NB4 (cell line): ENCODE measurements at regions not wholly inside any gene's neighbourhood (a gene's known extent, or its start where the extent isn't known, plus 50 kb on each side); places are given as distances from the start of the nearest gene placed in this dataset.

Experiments
- DNase-seq: peaks from one replicate; pipeline ENCODE4 v3.0.0; 2010; ENCODE audit warnings: low read depth
- H3K4me3 ChIP-seq: one replicate; pipeline ENCODE4 v1.5.1; 2011; ENCODE audit warnings: mild to moderate bottlenecking, low read depth, low read length, moderate library complexity
- MYC ChIP-seq: IDR thresholded peaks from 2 replicates; pipeline ENCODE4 v1.6.1; 2011; ENCODE audit warnings: low read depth, low read length
- POLR2A ChIP-seq: IDR thresholded peaks from 2 replicates; pipeline ENCODE4 v1.6.1; 2011; ENCODE audit warnings: mild to moderate bottlenecking; ENCODE audit not compliant: insufficient read length; ENCODE audit errors: extremely low read depth
- TF ChIP-seq, protein P1 (sequence below): IDR thresholded peaks from 2 replicates; pipeline ENCODE4 v1.6.1; 2011; ENCODE audit warnings: low read depth, low read length
- TF ChIP-seq, protein P2 (sequence below): IDR thresholded peaks from one replicate; pipeline ENCODE4 v1.5.1; 2012; ENCODE audit warnings: low read depth, low read length

DNA sequence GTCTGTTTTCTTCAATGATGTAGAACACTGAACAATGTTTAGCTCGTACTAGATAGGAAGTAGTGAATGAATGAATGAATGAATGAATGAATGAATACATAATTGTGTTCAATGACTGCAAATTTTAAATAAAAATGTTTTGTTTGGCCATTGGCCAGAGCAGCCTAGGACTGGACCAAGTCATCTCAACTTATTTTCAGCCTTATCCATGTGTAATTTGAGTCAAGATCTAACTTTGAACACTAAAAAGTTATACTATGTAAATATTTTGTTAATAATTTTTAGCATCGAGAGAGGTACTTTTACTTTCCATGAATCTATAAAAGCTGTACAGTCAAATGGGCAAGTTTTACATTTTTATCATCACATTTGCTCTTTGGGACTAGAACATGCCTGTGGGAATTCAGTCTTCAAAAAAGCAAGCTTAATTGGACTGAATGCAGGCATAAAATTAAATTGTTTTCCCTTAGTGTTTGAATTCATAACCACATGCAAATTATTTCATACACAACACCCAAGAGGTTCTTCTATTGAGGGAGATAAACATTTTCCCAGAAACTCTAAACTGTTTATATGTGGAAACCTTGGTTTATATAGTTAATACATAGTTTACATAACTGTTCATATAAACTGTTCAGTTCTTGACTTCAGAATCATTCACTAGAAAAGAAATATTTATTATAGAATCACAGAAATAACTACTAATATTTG is 222.1 kb upstream of the ANO3 start:
- TF ChIP-seq, protein P1, sequence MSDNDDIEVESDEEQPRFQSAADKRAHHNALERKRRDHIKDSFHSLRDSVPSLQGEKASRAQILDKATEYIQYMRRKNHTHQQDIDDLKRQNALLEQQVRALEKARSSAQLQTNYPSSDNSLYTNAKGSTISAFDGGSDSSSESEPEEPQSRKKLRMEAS, result no peak
- no peak for TF ChIP-seq POLR2A
- TF ChIP-seq, protein P2, sequence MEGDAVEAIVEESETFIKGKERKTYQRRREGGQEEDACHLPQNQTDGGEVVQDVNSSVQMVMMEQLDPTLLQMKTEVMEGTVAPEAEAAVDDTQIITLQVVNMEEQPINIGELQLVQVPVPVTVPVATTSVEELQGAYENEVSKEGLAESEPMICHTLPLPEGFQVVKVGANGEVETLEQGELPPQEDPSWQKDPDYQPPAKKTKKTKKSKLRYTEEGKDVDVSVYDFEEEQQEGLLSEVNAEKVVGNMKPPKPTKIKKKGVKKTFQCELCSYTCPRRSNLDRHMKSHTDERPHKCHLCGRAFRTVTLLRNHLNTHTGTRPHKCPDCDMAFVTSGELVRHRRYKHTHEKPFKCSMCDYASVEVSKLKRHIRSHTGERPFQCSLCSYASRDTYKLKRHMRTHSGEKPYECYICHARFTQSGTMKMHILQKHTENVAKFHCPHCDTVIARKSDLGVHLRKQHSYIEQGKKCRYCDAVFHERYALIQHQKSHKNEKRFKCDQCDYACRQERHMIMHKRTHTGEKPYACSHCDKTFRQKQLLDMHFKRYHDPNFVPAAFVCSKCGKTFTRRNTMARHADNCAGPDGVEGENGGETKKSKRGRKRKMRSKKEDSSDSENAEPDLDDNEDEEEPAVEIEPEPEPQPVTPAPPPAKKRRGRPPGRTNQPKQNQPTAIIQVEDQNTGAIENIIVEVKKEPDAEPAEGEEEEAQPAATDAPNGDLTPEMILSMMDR, result no peak
- TF ChIP-seq MYC, result no peak
- H3K4me3 ChIP-seq, result no peak overlapping the region
- DNase-seq, result no peak

GRCh38 chr11:26112264-26112663 is 219.7 kb upstream of the ANO3 start:
- no peak overlapping the region for H3K4me3 ChIP-seq
- DNase-seq, result no peak
- TF ChIP-seq POLR2A, result no peak
- TF ChIP-seq, protein P2, result no peak
- TF ChIP-seq, protein P1, result no peak
- TF ChIP-seq MYC, result no peak

- no peak for DNase-seq
- H3K4me3 ChIP-seq, result no peak overlapping the region
- no peak for TF ChIP-seq POLR2A
- TF ChIP-seq, protein P1, result no peak
- TF ChIP-seq MYC, result no peak
- TF ChIP-seq, protein P2, result no peak
Observed at GRCh38 chr11:26121466-26121865, 210.5 kb upstream of the ANO3 start.

DNA sequence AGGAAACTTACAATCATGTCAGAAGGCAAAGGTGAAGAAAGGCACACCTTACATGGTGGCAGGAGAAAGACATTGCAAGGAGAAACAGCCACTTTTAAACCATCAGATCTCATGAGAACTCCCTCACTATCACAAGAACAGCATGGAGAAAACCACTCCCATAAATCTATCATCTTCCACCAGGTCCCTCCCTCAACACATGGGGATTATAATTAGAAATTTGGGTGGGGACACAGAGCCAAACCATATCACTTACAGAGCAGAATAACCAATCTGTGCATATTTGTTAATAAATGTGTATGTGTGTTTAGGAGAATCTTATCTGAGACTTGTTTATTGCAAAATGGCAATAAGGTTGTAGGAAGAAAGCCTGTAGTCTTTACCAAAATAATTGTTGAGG is 205.2 kb upstream of the ANO3 start:
- TF ChIP-seq, protein P2, result no peak
- TF ChIP-seq POLR2A, result no peak
- TF ChIP-seq, protein P1, result no peak
- TF ChIP-seq MYC, result no peak
- H3K4me3 ChIP-seq, result no peak overlapping the region
- DNase-seq, result no peak

DNA sequence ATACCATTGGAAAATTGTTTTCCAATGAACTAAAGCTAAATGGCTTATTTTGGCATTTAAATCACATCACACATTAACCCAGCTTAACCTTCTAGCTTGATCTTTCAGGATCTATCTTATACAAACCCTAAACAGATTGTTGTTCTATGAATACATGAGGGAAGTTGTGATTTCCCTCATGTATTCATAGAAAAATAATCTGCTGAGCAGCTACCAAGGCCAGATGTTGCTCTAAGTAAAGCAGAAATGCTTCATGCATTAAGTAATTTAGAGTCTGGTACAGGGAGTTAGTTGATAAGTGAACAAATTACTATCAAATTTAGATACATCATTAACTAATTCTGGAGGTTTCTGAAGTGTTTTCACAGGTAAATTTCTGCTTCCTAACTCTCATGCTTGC is 204.6 kb upstream of the ANO3 start:
- DNase-seq, result no peak
- H3K4me3 ChIP-seq, result no peak overlapping the region
- TF ChIP-seq MYC (no peak), POLR2A (no peak)
- TF ChIP-seq, protein P1, result no peak
- TF ChIP-seq, protein P2, result no peak
